GM12878 (cell line): ENCODE measurements at regions not wholly inside any gene's neighbourhood (a gene's known extent, or its start where the extent isn't known, plus 50 kb on each side); places are given as distances from the start of the nearest gene placed in this dataset.

Experiments
- ATAC-seq: fragments of 200-7000 bp; cut with Tn5 transposase; 3 replicates; pipeline ENCODE4 v1.9.1; 2020; ENCODE audit warnings: mild to moderate bottlenecking, moderate library complexity
- BruUV-seq: library from RNA; stranded (reverse); fragments of 400-500 nt; replicated peaks from 2 replicates; lab custom pipeline; 2021; lab: Mats Ljungman, UMichigan
- CTCF ChIA-PET: fragments of 300-600 bp; sonication (Branson Sonifier 250); formaldehyde crosslinking; extraction: SDS; loops from one replicate; lab custom pipeline; 2021; ENCODE audit warnings: inconsistent platforms; lab: Yijun Ruan, JAX
- POLR2A ChIA-PET: fragments of 350-600 bp; formaldehyde crosslinking; extraction: SDS; loops from one replicate; lab custom pipeline; 2021; ENCODE audit warnings: inconsistent platforms; lab: Charles Lee
- RAD21 ChIA-PET: fragments of 300-600 bp; sonication (Branson Sonifier 250); formaldehyde crosslinking; loops from one replicate; lab custom pipeline; 2023; ENCODE audit warnings: antibody characterized with exemption; ENCODE audit not compliant: unreplicated experiment; lab: Charles Lee
- SMC1A ChIA-PET: fragments of 300-600 bp; sonication (Branson Sonifier 250); formaldehyde crosslinking; loops from one replicate; lab custom pipeline; 2023; ENCODE audit not compliant: unreplicated experiment, uncharacterized antibody; lab: Charles Lee
- DNase-seq: peaks from one replicate; pipeline ENCODE4 v3.0.0-alpha.2; 2011; ENCODE audit warnings: low read depth, low spot score
- FAIRE-seq: peaks from 3 replicates; lab custom pipeline; 2011; peaks lifted over from hg19 to GRCh38; lab: Jason Lieb, UNC
- H2AFZ ChIP-seq: 2 replicates; pipeline ENCODE4 v1.6.0; 2011; ENCODE audit warnings: low read depth, low read length, control low read depth; ENCODE audit not compliant: control insufficient read depth
- H3K27ac ChIP-seq: 2 replicates; pipeline ENCODE4 v1.5.1; 2011; ENCODE audit warnings: control low read depth; ENCODE audit not compliant: control insufficient read depth, insufficient read depth
- H3K27me3 ChIP-seq, 2 experiments: replicated peaks in 1 of 2; 2 replicates each; pipeline versions ENCODE4 v1.6.0 to v1.6.1; 2011; ENCODE audit warnings: low read length in 1 of 2; ENCODE audit not compliant: control insufficient read depth in 2 of 2, insufficient read depth in 2 of 2
- H3K36me3 ChIP-seq, 2 experiments: 2 replicates each; pipeline ENCODE4 v1.5.1; 2011; ENCODE audit warnings: low read length in 1 of 2; ENCODE audit not compliant: control insufficient read depth in 2 of 2, insufficient read depth in 2 of 2
- H3K4me1 ChIP-seq: 2 replicates; pipeline ENCODE4 v1.6.1; 2011; ENCODE audit warnings: mild to moderate bottlenecking, low read length, moderate library complexity, mixed read lengths; ENCODE audit not compliant: control insufficient read depth, insufficient read depth
- H3K4me2 ChIP-seq: 2 replicates; pipeline ENCODE4 v1.6.0; 2011; ENCODE audit warnings: control low read depth; ENCODE audit not compliant: control insufficient read depth, insufficient read depth
- H3K4me3 ChIP-seq: fragments of 200-600 bp; sonication (generic); 2 replicates; pipeline ENCODE4 v1.5.1; 2016
- H3K79me2 ChIP-seq: 2 replicates; pipeline ENCODE4 v1.6.0; 2011; ENCODE audit warnings: low read length; ENCODE audit not compliant: control insufficient read depth, insufficient read depth
- H3K9ac ChIP-seq: 2 replicates; pipeline ENCODE4 v1.8.0; 2011; ENCODE audit warnings: low read length, control low read depth, mixed read lengths; ENCODE audit not compliant: control insufficient read depth, insufficient read depth
- H3K9me3 ChIP-seq: replicated peaks from 3 replicates; pipeline ENCODE4 v1.5.1; 2011; ENCODE audit warnings: mild to moderate bottlenecking, low read length; ENCODE audit not compliant: control insufficient read depth, insufficient read depth
- H4K20me1 ChIP-seq: 2 replicates; pipeline ENCODE4 v1.6.0; 2011; ENCODE audit not compliant: control insufficient read depth, insufficient read depth
- ATF7 ChIP-seq: fragments of 450-650 bp; IDR thresholded peaks from 2 replicates; pipeline ENCODE4 v1.6.1; 2016; ENCODE audit warnings: low read depth, mild to moderate bottlenecking
- CEBPZ ChIP-seq: fragments of 150-350 bp; IDR thresholded peaks from 2 replicates; pipeline ENCODE4 v1.6.1; 2016; ENCODE audit warnings: low read depth, low read length
- CHD1 ChIP-seq: IDR thresholded peaks from 2 replicates; pipeline ENCODE4 v1.6.1; 2012; ENCODE audit warnings: low read depth, low read length, improper control_type of control experiment
- CHD2 ChIP-seq: IDR thresholded peaks from 2 replicates; pipeline ENCODE4 v1.6.1; 2011; ENCODE audit warnings: low read depth, low read length, improper control_type of control experiment, borderline replicate concordance
- IKZF1 ChIP-seq: fragments of 450-650 bp; conservative IDR thresholded peaks from 2 replicates; pipeline ENCODE4 v1.6.1; 2017; ENCODE audit warnings: antibody characterized with exemption, mild to moderate bottlenecking
- KLF5 ChIP-seq: fragments of 450-650 bp; IDR thresholded peaks from 2 replicates; pipeline ENCODE4 v1.6.1; 2014; ENCODE audit warnings: mild to moderate bottlenecking; ENCODE audit not compliant: partially characterized antibody
- MLLT1 ChIP-seq: fragments of 450-650 bp; IDR thresholded peaks from 2 replicates; pipeline ENCODE4 v1.6.1; 2016; ENCODE audit warnings: mild to moderate bottlenecking
- PAX5 ChIP-seq: IDR thresholded peaks from 2 replicates; pipeline ENCODE4 v1.6.1; 2011; ENCODE audit warnings: low read depth, low read length, borderline replicate concordance
- POU2F2 ChIP-seq: IDR thresholded peaks from 3 replicates; pipeline ENCODE4 v1.6.1; 2011; ENCODE audit warnings: low read depth, mild to moderate bottlenecking, low read length, borderline replicate concordance
- RAD51 ChIP-seq: fragments of 450-650 bp; IDR thresholded peaks from 2 replicates; pipeline ENCODE4 v1.6.1; 2016; ENCODE audit warnings: moderate library complexity, mild to moderate bottlenecking, inconsistent platforms
- RB1 ChIP-seq: fragments of 450-650 bp; formaldehyde crosslinking; IDR thresholded peaks from 2 replicates; pipeline ENCODE4 v1.6.1; 2017; ENCODE audit warnings: mild to moderate bottlenecking, borderline replicate concordance
- ZBTB4 ChIP-seq: fragments of 450-650 bp; formaldehyde crosslinking; IDR thresholded peaks from 2 replicates; pipeline ENCODE4 v1.4.0; 2022; ENCODE audit warnings: mild to moderate bottlenecking, moderate library complexity
- ZNF274 ChIP-seq: IDR thresholded peaks from one replicate; pipeline ENCODE4 v1.8.0; 2011; ENCODE audit not compliant: insufficient read length, insufficient read depth
- WGBS: methylation state at CpG from one replicate; pipeline ENCODE4 v1.1.6; 2016; ENCODE audit warnings: low lambda C conversion rate; ENCODE audit not compliant: insufficient replicate concordance, insufficient coverage; ENCODE audit errors: missing lambda C conversion rate; 5-methylcytosine and 5-hydroxymethylcytosine counted together
- in situ Hi-C: fragments of 300-500 bp; cut with MboI; formaldehyde crosslinking; loops from 9 replicates; pipeline ENCODE4 v1.14.3; 2018; ENCODE audit warnings: mixed read lengths
- intact Hi-C: fragments of 100-400 bp; cut with micrococcal nuclease; formaldehyde crosslinking; loops from one replicate; pipeline ENCODE4 v1.14.2; 2022; ENCODE audit not compliant: unreplicated experiment

- TF ChIP-seq CEBPZ (no peak), MLLT1 (no peak), CHD2 (no peak)
Measured at GRCh38 chr18:22342625-22343024, 75.1 kb downstream of the CTAGE1 start (continued).

GRCh38 chr18:22340331-22340730 lies 77.4 kb downstream of the CTAGE1 start:
- FAIRE-seq (no peak), ATAC-seq (no peak), DNase-seq (no peak)
- ChIA-PET RAD21 (no interaction called here), SMC1A (no interaction called here), CTCF (no interaction called here), POLR2A (interaction anchor here (0.5 to 0.6 kb wide), 2 partner anchors 1814 to 1969 kb away, joined by 3 to 6 read pairs; no protein-coding TSS in a partner anchor)
- Histone ChIP-seq H3K9ac (no peak overlapping the region), H3K4me1 (no peaks in the 10 kb centered on the region), H3K79me2 (no peaks in the 10 kb centered on the region), H4K20me1 (no peaks in the 10 kb centered on the region), H3K27ac (no peak overlapping the region), H3K27me3 (no peaks in the 10 kb centered on the region; a peak in 1 of 4 replicates), H3K4me2 (no peak overlapping the region), H2AFZ (no peak overlapping the region), H3K9me3 (no peaks in the 10 kb centered on the region), H3K36me3 (no peaks in the 10 kb centered on the region), H3K4me3 (no peak overlapping the region)
- BruUV-seq, result no TSS peak
- intact Hi-C loops (no loop called here), in situ Hi-C loops (no loop called here)
- WGBS, result 5% methylated on average over 3 of the region's 3 CpGs
- TF ChIP-seq RB1 (no peak), KLF5 (no peak), PAX5 (no peak), RAD51 (no peak), ZBTB4 (CRISPR knock-in tag) (no peak), ZNF274 (no peak), ATF7 (no peak), CHD1 (no peak), IKZF1 (no peak), POU2F2 (no peak)
